ENCODE measurements at regions not wholly inside any gene's neighbourhood (a gene's known extent, or its start where the extent isn't known, plus 50 kb on each side); places are given as distances from the start of the nearest gene placed in this dataset.

DNA sequence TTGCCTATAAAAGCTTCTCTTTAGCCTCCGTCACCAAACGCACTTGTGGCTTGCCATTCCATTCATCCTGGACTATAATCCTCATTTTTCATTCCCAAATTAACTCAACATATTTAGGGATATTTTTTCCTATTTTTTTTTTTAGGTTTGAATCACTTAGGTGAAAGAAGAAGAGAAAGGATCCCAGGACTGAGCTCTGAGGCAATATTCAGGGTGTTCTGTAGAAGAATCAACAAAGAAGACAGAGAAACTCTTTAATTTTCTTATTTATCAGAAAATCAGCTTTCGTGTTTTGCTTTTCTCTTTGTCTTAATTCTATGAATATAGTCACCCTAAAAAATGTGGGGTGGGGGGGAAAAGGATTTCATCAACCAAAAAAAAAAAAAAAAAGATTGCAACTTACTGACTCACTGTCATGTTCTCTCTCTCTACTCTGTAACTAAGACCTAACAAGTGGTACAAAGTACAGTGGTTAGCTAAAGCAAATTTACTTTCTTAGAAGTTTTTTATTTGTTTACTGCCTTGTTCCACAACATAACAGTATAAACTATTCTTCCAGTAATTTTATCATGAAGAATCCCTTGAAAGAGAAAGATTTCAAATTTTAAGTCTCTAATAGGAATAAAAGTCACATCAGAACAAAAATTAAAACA is 272.0 kb downstream of the DHX15 start:
- DNase-seq (ENCODE audit: low read depth in 1 of 2, low spot score in 1 of 2), result no peak
- TF ChIP-seq POLR2AphosphoS5 (IDR thresholded peaks at IDR 0.05; ENCODE audit: low read depth), result no peak
- no peak for TF ChIP-seq GABPA (IDR thresholded peaks at IDR 0.05; ENCODE audit: low read depth)
- TF ChIP-seq, protein P1, sequence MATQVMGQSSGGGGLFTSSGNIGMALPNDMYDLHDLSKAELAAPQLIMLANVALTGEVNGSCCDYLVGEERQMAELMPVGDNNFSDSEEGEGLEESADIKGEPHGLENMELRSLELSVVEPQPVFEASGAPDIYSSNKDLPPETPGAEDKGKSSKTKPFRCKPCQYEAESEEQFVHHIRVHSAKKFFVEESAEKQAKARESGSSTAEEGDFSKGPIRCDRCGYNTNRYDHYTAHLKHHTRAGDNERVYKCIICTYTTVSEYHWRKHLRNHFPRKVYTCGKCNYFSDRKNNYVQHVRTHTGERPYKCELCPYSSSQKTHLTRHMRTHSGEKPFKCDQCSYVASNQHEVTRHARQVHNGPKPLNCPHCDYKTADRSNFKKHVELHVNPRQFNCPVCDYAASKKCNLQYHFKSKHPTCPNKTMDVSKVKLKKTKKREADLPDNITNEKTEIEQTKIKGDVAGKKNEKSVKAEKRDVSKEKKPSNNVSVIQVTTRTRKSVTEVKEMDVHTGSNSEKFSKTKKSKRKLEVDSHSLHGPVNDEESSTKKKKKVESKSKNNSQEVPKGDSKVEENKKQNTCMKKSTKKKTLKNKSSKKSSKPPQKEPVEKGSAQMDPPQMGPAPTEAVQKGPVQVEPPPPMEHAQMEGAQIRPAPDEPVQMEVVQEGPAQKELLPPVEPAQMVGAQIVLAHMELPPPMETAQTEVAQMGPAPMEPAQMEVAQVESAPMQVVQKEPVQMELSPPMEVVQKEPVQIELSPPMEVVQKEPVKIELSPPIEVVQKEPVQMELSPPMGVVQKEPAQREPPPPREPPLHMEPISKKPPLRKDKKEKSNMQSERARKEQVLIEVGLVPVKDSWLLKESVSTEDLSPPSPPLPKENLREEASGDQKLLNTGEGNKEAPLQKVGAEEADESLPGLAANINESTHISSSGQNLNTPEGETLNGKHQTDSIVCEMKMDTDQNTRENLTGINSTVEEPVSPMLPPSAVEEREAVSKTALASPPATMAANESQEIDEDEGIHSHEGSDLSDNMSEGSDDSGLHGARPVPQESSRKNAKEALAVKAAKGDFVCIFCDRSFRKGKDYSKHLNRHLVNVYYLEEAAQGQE (IDR thresholded peaks at IDR 0.05; ENCODE audit: insufficient replicate concordance, low read depth), result no peak
- no peak for TF ChIP-seq SPI1 (IDR thresholded peaks at IDR 0.05; ENCODE audit: borderline replicate concordance, low read depth)
- TF ChIP-seq, protein P2, sequence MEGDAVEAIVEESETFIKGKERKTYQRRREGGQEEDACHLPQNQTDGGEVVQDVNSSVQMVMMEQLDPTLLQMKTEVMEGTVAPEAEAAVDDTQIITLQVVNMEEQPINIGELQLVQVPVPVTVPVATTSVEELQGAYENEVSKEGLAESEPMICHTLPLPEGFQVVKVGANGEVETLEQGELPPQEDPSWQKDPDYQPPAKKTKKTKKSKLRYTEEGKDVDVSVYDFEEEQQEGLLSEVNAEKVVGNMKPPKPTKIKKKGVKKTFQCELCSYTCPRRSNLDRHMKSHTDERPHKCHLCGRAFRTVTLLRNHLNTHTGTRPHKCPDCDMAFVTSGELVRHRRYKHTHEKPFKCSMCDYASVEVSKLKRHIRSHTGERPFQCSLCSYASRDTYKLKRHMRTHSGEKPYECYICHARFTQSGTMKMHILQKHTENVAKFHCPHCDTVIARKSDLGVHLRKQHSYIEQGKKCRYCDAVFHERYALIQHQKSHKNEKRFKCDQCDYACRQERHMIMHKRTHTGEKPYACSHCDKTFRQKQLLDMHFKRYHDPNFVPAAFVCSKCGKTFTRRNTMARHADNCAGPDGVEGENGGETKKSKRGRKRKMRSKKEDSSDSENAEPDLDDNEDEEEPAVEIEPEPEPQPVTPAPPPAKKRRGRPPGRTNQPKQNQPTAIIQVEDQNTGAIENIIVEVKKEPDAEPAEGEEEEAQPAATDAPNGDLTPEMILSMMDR (IDR thresholded peaks at IDR 0.05; ENCODE audit: insufficient read depth, low read length), result no peak
- H3K4me3 ChIP-seq (replicated peaks; ENCODE audit: insufficient read depth, low read length), result no peak overlapping the region
- no peaks in the 10 kb centered on the region for H3K27me3 ChIP-seq (ENCODE audit: insufficient read depth, poor library complexity, severe bottlenecking)
- H3K27ac ChIP-seq (replicated peaks), result no peak overlapping the region

DNA sequence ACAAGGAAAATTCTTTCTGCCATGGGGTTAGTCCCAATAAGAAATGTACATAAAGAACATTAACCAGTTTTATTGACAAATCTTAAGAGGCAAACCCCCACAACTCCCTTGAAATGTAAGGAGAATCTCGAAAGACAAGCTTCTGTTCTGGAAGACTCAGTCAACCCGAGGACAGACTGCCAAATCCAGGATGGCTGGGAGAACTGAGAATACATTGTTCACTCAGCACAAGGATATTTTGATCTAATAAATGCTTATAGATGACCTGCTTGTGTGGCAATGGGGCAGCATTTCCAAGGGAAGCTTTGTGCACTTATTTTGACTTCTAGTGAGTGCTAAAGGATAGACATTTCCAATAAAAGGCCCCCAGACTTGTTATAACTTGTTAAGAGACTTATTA is 280.4 kb downstream of the DHX15 start:
- Histone ChIP-seq H3K4me3 (replicated peaks; ENCODE audit: insufficient read depth, low read length) (no peak overlapping the region), H3K27me3 (ENCODE audit: insufficient read depth, poor library complexity, severe bottlenecking) (no peaks in the 10 kb centered on the region), H3K27ac (replicated peaks) (no peak overlapping the region)
- no peak for TF ChIP-seq POLR2AphosphoS5 (IDR thresholded peaks at IDR 0.05; ENCODE audit: low read depth)
- TF ChIP-seq, protein P1 (IDR thresholded peaks at IDR 0.05; ENCODE audit: insufficient replicate concordance, low read depth), result no peak
- TF ChIP-seq GABPA (IDR thresholded peaks at IDR 0.05; ENCODE audit: low read depth), result no peak
- TF ChIP-seq SPI1 (IDR thresholded peaks at IDR 0.05; ENCODE audit: borderline replicate concordance, low read depth), result no peak
- TF ChIP-seq, protein P2 (IDR thresholded peaks at IDR 0.05; ENCODE audit: insufficient read depth, low read length), result no peak
- DNase-seq (ENCODE audit: low read depth in 1 of 2, low spot score in 1 of 2), result no peak

DNA sequence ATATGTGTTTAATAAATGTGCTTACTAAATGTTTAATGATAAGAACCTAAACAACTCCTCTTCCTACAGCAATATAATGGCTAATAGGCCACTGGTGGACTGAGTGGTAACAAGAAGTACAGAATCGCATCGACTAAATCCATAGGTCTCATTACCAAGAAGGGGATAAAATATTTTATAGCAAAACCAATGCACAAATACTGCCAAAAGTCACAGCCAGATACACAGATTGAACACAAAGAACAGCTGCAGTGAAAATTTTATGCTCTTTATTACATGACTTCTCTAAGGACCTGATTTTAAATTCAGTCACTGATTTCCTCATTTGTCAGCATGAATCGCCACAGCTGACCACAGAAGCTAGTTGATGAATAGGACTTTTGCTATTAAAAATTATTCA is 285.4 kb downstream of the DHX15 start:
- no peaks in the 10 kb centered on the region for H3K27me3 ChIP-seq (ENCODE audit: insufficient read depth, poor library complexity, severe bottlenecking)
- no peak for DNase-seq (ENCODE audit: low read depth in 1 of 2, low spot score in 1 of 2)
- H3K27ac ChIP-seq (replicated peaks), result no peak overlapping the region
- TF ChIP-seq POLR2AphosphoS5 (IDR thresholded peaks at IDR 0.05; ENCODE audit: low read depth), result no peak
- TF ChIP-seq, protein P2 (IDR thresholded peaks at IDR 0.05; ENCODE audit: insufficient read depth, low read length), result no peak
- no peak for TF ChIP-seq GABPA (IDR thresholded peaks at IDR 0.05; ENCODE audit: low read depth)
- no peak for TF ChIP-seq SPI1 (IDR thresholded peaks at IDR 0.05; ENCODE audit: borderline replicate concordance, low read depth)
- TF ChIP-seq, protein P1 (IDR thresholded peaks at IDR 0.05; ENCODE audit: insufficient replicate concordance, low read depth), result no peak
- no peak overlapping the region for H3K4me3 ChIP-seq (replicated peaks; ENCODE audit: insufficient read depth, low read length)

Measured in HL-60 (cell line).